ENCODE measurements at regions not wholly inside any gene's neighbourhood (a gene's known extent, or its start where the extent isn't known, plus 50 kb on each side); places are given as distances from the start of the nearest gene placed in this dataset.
A peak's percentile ranks its signal among the peaks of the same experiment; 100 is the strongest.

DNA sequence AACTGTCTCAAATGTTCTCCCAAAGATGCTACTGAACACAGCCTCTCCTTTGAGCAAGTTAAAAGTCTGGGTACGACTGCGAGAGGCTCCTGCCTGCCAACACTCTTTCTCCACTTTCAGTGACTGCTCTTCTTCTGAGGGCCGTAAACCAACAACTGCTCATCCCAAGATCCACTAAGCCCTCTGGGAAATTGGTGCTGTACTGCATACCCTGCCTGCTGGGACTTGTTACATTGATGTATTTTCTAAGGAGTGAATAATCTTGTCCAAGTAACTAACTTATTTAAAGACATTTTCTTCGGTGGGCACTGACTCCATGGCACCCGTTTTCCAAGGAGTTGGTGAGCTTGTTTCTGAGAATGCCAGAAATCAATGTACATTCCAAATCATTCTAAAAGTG lies 87.2 kb downstream of the ZNF280B start (continued):
- TF ChIP-seq, protein P1, sequence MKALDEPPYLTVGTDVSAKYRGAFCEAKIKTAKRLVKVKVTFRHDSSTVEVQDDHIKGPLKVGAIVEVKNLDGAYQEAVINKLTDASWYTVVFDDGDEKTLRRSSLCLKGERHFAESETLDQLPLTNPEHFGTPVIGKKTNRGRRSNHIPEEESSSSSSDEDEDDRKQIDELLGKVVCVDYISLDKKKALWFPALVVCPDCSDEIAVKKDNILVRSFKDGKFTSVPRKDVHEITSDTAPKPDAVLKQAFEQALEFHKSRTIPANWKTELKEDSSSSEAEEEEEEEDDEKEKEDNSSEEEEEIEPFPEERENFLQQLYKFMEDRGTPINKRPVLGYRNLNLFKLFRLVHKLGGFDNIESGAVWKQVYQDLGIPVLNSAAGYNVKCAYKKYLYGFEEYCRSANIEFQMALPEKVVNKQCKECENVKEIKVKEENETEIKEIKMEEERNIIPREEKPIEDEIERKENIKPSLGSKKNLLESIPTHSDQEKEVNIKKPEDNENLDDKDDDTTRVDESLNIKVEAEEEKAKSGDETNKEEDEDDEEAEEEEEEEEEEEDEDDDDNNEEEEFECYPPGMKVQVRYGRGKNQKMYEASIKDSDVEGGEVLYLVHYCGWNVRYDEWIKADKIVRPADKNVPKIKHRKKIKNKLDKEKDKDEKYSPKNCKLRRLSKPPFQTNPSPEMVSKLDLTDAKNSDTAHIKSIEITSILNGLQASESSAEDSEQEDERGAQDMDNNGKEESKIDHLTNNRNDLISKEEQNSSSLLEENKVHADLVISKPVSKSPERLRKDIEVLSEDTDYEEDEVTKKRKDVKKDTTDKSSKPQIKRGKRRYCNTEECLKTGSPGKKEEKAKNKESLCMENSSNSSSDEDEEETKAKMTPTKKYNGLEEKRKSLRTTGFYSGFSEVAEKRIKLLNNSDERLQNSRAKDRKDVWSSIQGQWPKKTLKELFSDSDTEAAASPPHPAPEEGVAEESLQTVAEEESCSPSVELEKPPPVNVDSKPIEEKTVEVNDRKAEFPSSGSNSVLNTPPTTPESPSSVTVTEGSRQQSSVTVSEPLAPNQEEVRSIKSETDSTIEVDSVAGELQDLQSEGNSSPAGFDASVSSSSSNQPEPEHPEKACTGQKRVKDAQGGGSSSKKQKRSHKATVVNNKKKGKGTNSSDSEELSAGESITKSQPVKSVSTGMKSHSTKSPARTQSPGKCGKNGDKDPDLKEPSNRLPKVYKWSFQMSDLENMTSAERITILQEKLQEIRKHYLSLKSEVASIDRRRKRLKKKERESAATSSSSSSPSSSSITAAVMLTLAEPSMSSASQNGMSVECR (CRISPR knock-in tag; IDR thresholded peaks at IDR 0.05), result no peak
- TF ChIP-seq ZNF3 (CRISPR knock-in tag; IDR thresholded peaks at IDR 0.05) (no peak), PHF20 (IDR thresholded peaks at IDR 0.05; ENCODE audit: partially characterized antibody) (peak; percentile 19)
- TF ChIP-seq, protein P2, sequence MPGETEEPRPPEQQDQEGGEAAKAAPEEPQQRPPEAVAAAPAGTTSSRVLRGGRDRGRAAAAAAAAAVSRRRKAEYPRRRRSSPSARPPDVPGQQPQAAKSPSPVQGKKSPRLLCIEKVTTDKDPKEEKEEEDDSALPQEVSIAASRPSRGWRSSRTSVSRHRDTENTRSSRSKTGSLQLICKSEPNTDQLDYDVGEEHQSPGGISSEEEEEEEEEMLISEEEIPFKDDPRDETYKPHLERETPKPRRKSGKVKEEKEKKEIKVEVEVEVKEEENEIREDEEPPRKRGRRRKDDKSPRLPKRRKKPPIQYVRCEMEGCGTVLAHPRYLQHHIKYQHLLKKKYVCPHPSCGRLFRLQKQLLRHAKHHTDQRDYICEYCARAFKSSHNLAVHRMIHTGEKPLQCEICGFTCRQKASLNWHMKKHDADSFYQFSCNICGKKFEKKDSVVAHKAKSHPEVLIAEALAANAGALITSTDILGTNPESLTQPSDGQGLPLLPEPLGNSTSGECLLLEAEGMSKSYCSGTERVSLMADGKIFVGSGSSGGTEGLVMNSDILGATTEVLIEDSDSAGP (CRISPR knock-in tag; IDR thresholded peaks at IDR 0.05), result no peak
